B cell (primary cell): ENCODE measurements at regions not wholly inside any gene's neighbourhood (a gene's known extent, or its start where the extent isn't known, plus 50 kb on each side); places are given as distances from the start of the nearest gene placed in this dataset.

Experiments
- ATAC-seq: fragments of 200-7000 bp; cut with Tn5 transposase; one replicate; pipeline ENCODE4 v1.10.0; 2021; ENCODE audit warnings: low read depth, mild to moderate bottlenecking, moderate number of reproducible peaks, moderate library complexity
- CTCF ChIA-PET: fragments of 350-600 bp; sonication (Branson Sonifier 250); formaldehyde crosslinking; loops from one replicate; lab custom pipeline; 2021; ENCODE audit warnings: antibody characterized with exemption, inconsistent platforms; lab: Charles Lee
- POLR2A ChIA-PET: fragments of 350-600 bp; sonication (Branson Sonifier 250); formaldehyde crosslinking; loops from one replicate; lab custom pipeline; 2021; ENCODE audit warnings: antibody characterized with exemption; lab: Charles Lee
- DNase-seq: peaks from one replicate; pipeline ENCODE4 v3.0.0; 2013
- H2AFZ ChIP-seq: 2 replicates; pipeline ENCODE4 v1.6.1; 2012; ENCODE audit warnings: mild to moderate bottlenecking, low read depth, low read length; ENCODE audit not compliant: insufficient read depth, poor library complexity, severe bottlenecking
- H3K27ac ChIP-seq, 2 donors: 1 replicate in 1 of 2; 2 replicates in 1 of 2; pipeline ENCODE4 v1.5.1; 2012 to 2013; ENCODE audit warnings: low read length in 2 of 2, mild to moderate bottlenecking in 2 of 2, moderate library complexity in 1 of 2
- H3K27me3 ChIP-seq, 4 experiments: fragments of 200-600 bp in 1 of 4; sonication (generic) in 1 of 4; replicated peaks in 1 of 4; 1 replicate in 2 of 4; 2 replicates in 2 of 4; pipeline versions ENCODE4 v1.6.1 to v1.7.0; 2013 to 2016; ENCODE audit warnings: low read length in 3 of 4, mild to moderate bottlenecking in 2 of 4, mixed read lengths in 1 of 4, moderate library complexity in 1 of 4; ENCODE audit not compliant: insufficient read depth in 4 of 4, control insufficient read depth in 3 of 4; ENCODE audit errors: control extremely low read depth in 1 of 4
- H3K36me3 ChIP-seq, 2 experiments: replicated peaks in 1 of 2; 1 replicate in 1 of 2; 2 replicates in 1 of 2; pipeline versions ENCODE4 v1.6.1 to v1.7.1; 2013; ENCODE audit warnings: low read length in 1 of 2; ENCODE audit not compliant: insufficient read depth in 2 of 2, control insufficient read depth in 1 of 2; ENCODE audit errors: control extremely low read depth in 1 of 2, extremely low read depth in 1 of 2
- H3K4me1 ChIP-seq, 2 donors: fragments of 200-600 bp in 1 of 2; sonication (generic) in 1 of 2; 1 replicate in 1 of 2; 2 replicates in 1 of 2; pipeline versions ENCODE4 v1.5.1 to v1.6.1; 2013 to 2017; ENCODE audit warnings: low read length in 2 of 2; ENCODE audit not compliant: control insufficient read depth in 2 of 2, insufficient read depth in 2 of 2
- H3K4me2 ChIP-seq: replicated peaks from 2 replicates; pipeline ENCODE3; 2012; ENCODE audit warnings: mild to moderate bottlenecking, low read depth, low read length; ENCODE audit not compliant: poor library complexity, severe bottlenecking
- H3K4me3 ChIP-seq, 5 experiments: fragments of 200-600 bp in 1 of 5; sonication (generic) in 1 of 5; 1 replicate in 3 of 5; 2 replicates in 2 of 5; pipeline versions ENCODE4 v1.5.1 to v1.7.0; 2011 to 2016; ENCODE audit warnings: low read length in 4 of 5, mild to moderate bottlenecking in 4 of 5, low read depth in 2 of 5, control low read depth in 1 of 5, moderate library complexity in 1 of 5; ENCODE audit not compliant: insufficient read depth in 1 of 5; ENCODE audit errors: control extremely low read depth in 1 of 5, extremely low read depth in 1 of 5
- H3K79me2 ChIP-seq: fragments of 200-600 bp; sonication (generic); one replicate; pipeline ENCODE4 v1.6.0; 2016; ENCODE audit warnings: low read length; ENCODE audit not compliant: control insufficient read depth, insufficient read depth
- H3K9ac ChIP-seq: fragments of 200-600 bp; sonication (generic); 2 replicates; pipeline ENCODE4 v1.6.1; 2017; ENCODE audit warnings: mild to moderate bottlenecking, low read length, moderate library complexity
- H3K9me3 ChIP-seq, 3 donors: one replicate each; pipeline versions ENCODE4 v1.6.1 to v1.7.1; 2013; ENCODE audit warnings: low read length in 2 of 3; ENCODE audit not compliant: control insufficient read depth in 2 of 3, insufficient read depth in 1 of 3; ENCODE audit errors: control extremely low read depth in 1 of 3
- H4K20me1 ChIP-seq: 2 replicates; pipeline ENCODE4 v1.6.0; 2012; ENCODE audit warnings: mild to moderate bottlenecking, low read length; ENCODE audit not compliant: insufficient read depth, control insufficient read depth, poor library complexity, severe bottlenecking
- H3K27ac Mint-ChIP-seq: one replicate; pipeline ENCODE4 v1.8.0; 2021; ENCODE audit warnings: mixed read lengths
- H3K27me3 Mint-ChIP-seq: one replicate; pipeline ENCODE4 v1.8.0; 2021; ENCODE audit warnings: mixed read lengths
- H3K4me1 Mint-ChIP-seq: one replicate; pipeline ENCODE4 v1.8.0; 2021; ENCODE audit warnings: mixed read lengths
- H3K4me3 Mint-ChIP-seq: one replicate; pipeline ENCODE4 v1.8.0; 2021; ENCODE audit warnings: mixed read lengths
- H3K9me3 Mint-ChIP-seq: one replicate; pipeline ENCODE4 v1.8.0; 2022; ENCODE audit warnings: mixed read lengths; ENCODE audit not compliant: insufficient read depth
- EZH2 ChIP-seq: IDR thresholded peaks from 2 replicates; pipeline ENCODE4 v1.6.1; 2012; ENCODE audit warnings: borderline replicate concordance, low read depth, mild to moderate bottlenecking, moderate library complexity, low read length; ENCODE audit not compliant: insufficient read depth, poor library complexity, severe bottlenecking
- WGBS: methylation state at CpG from one replicate; pipeline ENCODE4 v1.1.5; 2013; ENCODE audit warnings: missing lambda C conversion rate; ENCODE audit not compliant: insufficient coverage; 5-methylcytosine and 5-hydroxymethylcytosine counted together
- intact Hi-C: fragments of 100-400 bp; cut with micrococcal nuclease; formaldehyde crosslinking; loops from one replicate; pipeline ENCODE4 v1.10.0; 2022
- TF ChIP-seq, protein P1 (sequence below): fragments of 200-600 bp; IDR thresholded peaks from one replicate; pipeline ENCODE4 v1.8.0; 2022; ENCODE audit warnings: antibody characterized with exemption, mild to moderate bottlenecking

DNA sequence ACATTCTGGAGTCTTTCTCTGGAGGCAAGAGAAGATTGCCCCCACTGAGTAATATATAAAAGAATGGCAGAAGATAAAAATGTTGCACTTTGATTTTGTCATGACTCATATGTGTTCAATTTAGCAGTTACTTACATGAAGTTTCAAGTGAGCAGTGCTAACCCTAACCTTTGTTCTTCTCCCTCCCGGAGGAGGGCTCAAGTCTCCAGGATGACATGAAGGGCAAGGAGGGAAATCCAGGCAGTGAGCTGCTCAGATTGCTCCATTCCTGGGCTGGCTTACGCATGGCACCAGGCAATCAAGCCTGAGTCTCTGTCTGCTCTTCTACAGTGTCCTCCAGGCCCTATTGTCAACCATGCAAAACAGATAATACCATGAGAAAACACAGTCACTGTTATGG is 322.3 kb downstream of the DUSP6 start:
- Histone ChIP-seq H2AFZ (no peak overlapping the region), H4K20me1 (no peaks in the 10 kb centered on the region), H3K9me3 (no peaks in the 10 kb centered on the region), H3K4me1 (no peaks in the 10 kb centered on the region), H3K27me3 (no peaks in the 10 kb centered on the region), H3K4me3 (no peak overlapping the region), H3K9ac (no peak overlapping the region), H3K36me3 (no peaks in the 10 kb centered on the region), H3K27ac (no peak overlapping the region), H3K79me2 (no peaks in the 10 kb centered on the region), H3K4me2 (no peak overlapping the region)
- intact Hi-C loops: no loop called here
- Mint-ChIP-seq H3K4me1 (no peaks in the 10 kb centered on the region), H3K27me3 (peaks cover 18% of the 10 kb centered on the region), H3K27ac (no peak overlapping the region), H3K9me3 (no peaks in the 10 kb centered on the region), H3K4me3 (no peak overlapping the region)
- 100% methylated on average over 1 of the region's 2 CpGs for WGBS
- TF ChIP-seq, protein P1, sequence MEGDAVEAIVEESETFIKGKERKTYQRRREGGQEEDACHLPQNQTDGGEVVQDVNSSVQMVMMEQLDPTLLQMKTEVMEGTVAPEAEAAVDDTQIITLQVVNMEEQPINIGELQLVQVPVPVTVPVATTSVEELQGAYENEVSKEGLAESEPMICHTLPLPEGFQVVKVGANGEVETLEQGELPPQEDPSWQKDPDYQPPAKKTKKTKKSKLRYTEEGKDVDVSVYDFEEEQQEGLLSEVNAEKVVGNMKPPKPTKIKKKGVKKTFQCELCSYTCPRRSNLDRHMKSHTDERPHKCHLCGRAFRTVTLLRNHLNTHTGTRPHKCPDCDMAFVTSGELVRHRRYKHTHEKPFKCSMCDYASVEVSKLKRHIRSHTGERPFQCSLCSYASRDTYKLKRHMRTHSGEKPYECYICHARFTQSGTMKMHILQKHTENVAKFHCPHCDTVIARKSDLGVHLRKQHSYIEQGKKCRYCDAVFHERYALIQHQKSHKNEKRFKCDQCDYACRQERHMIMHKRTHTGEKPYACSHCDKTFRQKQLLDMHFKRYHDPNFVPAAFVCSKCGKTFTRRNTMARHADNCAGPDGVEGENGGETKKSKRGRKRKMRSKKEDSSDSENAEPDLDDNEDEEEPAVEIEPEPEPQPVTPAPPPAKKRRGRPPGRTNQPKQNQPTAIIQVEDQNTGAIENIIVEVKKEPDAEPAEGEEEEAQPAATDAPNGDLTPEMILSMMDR: no peak
- TF ChIP-seq EZH2: no peak
- ChIA-PET POLR2A (no interaction called here), CTCF (interaction anchor here (2.5 kb wide), 1 partner anchor 11 kb away, joined by 12 read pairs; no protein-coding TSS in a partner anchor)
- no peak for ATAC-seq
- DNase-seq: no peak

DNA sequence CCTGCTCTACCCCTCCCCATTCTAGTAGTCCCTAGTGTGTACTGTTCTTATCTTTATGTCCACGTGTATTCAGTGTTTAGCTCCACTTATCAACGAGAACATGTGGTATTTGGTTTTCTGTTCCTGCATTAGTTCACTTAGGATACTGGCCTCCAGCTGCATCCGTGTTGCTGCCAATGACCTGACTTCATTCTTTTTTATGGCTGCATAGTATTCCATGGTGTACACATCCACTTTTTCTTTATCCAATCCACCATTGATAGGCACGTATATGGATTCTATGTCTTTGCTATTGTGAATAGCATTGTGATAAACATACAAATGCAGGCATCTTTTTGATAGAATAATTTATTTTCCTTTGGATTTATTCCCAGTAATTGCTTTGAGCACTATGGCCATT is 327.7 kb downstream of the DUSP6 start:
- no peak overlapping the region for H3K4me3 ChIP-seq
- no peak overlapping the region for H3K27ac ChIP-seq
- no peak overlapping the region for H3K9ac ChIP-seq
- TF ChIP-seq EZH2: no peak
- TF ChIP-seq, protein P1: no peak
- no peak for DNase-seq
- no peaks in the 10 kb centered on the region for H3K4me1 Mint-ChIP-seq
- H3K79me2 ChIP-seq: no peaks in the 10 kb centered on the region
- no peak overlapping the region for H3K4me3 Mint-ChIP-seq
- no peaks in the 10 kb centered on the region for H3K36me3 ChIP-seq
- intact Hi-C loops: no loop called here
- no peak overlapping the region for H2AFZ ChIP-seq
- ChIA-PET CTCF (interaction anchor here (1.4 to 3.5 kb wide), 2 partner anchors 437 to 503 kb away, joined by 4 to 17 read pairs; no protein-coding TSS in a partner anchor), POLR2A (no interaction called here)
- H3K4me2 ChIP-seq: no peak overlapping the region
- no peak for ATAC-seq
- no peaks in the 10 kb centered on the region for H4K20me1 ChIP-seq
- H3K9me3 ChIP-seq: no peaks in the 10 kb centered on the region
- H3K9me3 Mint-ChIP-seq: no peaks in the 10 kb centered on the region
- H3K27me3 Mint-ChIP-seq: no peaks in the 10 kb centered on the region
- WGBS: 100% methylated on average over 2 of the region's 4 CpGs
- H3K27ac Mint-ChIP-seq: no peak overlapping the region
- peaks cover 2% of the 10 kb centered on the region in 2 donors for H3K4me1 ChIP-seq
- no peaks in the 10 kb centered on the region for H3K27me3 ChIP-seq
